Superior temporal gyrus (tissue), 1 donor: ENCODE measurements at regions not wholly inside any gene's neighbourhood (a gene's known extent, or its start where the extent isn't known, plus 50 kb on each side); places are given as distances from the start of the nearest gene placed in this dataset.
"Not testable (repeated sequence)": the region's sequence is repeated elsewhere in the genome, so short reads cannot be mapped to it uniquely, and the experiment has no call there.

Experiments used
- DNase-seq: peaks from one replicate; pipeline ENCODE4 v3.0.0-alpha.2; 2016; ENCODE audit errors: extremely low spot score

DNA sequence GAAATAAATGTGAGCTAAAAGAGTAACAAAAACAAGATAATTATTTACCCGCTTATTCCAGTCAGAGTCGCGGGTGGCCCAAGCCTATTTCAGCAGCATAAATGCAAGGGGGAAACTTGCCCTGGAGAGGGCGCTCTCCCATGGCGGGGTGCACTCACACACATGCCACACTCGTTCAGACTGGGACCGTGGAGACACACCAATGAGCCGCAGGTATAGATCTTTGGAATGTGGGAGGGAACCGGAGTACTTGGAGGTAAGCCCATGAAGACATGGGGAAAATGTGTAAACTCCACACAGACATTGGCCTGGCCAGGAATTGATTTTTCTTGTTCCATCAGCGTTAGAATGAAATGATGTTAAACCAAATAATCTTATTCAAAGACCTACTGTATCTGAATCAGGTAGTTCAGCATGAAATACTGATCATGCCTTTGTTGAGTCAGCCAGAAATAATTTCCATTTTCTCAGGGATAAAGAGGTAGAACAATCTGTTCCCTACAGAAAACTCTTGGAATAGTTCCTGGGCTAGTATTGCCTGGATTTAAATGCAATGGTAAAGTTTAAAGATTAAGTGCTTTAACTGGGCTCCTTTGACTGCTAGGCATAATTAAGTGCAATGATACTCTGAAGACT lies 191.5 kb downstream of the MCHR2 start:
- DNase-seq: no peak

DNA sequence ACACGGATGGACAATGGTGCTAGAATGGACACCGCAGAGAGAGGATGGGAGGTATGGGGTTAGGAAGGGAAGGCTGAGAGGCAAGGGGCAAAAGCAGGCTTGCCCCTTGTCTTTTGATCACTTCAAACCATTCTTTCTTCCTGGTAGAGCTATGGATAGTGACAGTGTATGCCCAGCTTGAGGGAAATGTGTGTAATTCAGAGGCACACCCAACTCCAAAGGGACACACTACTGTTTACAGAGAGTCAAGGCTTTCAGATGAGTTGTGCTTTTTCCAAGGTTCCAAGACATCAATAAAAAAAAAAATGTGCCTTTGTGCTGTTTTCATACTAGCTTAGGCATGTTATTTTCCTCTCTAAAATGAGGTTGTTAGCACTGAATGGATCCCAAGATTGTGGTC lies 185.0 kb downstream of the MCHR2 start:
- no peak for DNase-seq

DNA sequence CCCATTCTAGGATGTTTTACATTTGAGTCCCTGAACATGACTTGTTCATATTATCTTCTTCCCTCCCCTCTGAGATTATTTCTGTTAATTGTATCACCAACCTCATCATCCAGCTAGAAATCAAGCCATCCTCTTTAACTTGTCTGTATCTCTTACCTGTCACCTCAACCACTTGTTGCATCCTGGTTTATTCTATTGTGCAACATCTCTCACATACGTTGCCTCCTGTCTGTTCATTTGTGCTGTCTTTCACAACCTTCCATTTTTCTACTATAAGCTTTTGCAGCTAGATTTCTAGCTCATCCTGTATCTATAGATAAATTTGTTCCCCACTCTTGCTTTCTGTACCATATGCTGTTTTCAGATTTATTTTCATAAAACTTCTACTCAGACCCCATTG lies 183.7 kb downstream of the MCHR2 start:
- no peak for DNase-seq

DNA sequence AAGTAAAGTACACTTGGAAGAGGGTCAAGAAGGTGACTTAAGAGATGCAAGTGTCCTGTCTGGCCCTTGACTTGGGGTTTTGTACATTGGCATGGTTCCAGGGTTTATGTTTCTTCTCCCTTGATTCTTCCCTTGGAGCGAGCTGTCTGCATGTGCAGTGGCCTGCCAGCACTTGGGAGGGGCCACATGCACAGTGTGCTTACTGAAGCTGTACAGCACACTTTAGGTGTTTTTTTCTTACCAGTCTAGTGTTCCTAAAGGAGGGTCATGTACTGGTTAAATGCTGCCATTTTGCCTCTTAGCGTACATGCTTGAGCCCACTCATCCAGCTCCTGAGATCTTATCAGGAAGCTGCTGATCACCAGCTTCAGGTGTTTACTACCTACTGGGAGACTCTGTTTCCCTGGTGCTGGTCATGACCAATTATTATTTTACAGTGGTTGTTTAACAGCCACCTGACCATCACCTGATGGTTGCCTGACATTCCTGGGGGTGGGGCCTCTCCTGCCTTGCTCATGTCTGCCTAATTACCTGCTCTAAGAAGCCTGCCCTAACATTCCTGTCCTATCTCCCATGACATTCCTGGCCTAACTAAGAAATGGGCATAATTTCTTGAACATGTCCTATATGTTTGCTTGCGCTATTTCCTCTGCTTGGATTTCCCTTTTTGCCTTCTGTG lies 182.9 kb downstream of the MCHR2 start:
- DNase-seq: no peak

DNA sequence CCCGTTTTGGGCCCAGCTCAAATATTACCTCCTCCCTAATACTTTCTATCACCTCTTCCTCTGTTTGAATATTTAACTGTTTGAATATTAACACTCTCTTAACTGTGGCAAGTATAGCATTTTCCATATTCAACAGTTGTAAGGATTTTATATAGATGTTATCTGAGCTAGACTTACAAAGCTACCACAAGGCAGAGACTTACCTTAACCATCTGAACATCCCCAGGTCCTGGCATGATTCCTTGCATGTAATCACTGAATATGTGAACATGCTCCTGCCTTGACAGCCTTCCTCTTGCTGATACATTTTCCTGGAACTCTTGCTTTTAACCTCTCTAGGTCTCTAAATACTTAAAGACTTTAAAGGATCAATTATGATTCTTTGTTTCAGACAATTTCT lies 182.4 kb downstream of the MCHR2 start:
- no peak for DNase-seq

DNA sequence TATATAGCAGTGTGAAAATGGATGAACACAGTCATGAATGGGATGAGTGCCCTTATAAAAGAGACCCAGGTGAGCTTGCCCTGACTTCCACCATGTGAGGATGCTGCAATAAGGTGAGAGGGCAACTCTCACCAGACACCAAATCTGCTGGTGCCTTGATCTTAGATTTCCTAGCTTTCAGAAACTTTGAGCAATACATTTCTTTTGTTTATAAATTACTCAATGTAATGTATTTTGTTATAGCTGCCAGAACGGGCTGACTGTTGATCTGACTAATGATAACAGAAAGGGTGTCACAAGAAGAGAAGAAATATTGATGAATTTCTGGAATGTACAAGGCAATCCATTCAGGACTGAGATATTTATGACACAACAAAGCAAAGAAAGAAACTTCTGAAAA lies 180.5 kb downstream of the MCHR2 start:
- DNase-seq: no peak

DNA sequence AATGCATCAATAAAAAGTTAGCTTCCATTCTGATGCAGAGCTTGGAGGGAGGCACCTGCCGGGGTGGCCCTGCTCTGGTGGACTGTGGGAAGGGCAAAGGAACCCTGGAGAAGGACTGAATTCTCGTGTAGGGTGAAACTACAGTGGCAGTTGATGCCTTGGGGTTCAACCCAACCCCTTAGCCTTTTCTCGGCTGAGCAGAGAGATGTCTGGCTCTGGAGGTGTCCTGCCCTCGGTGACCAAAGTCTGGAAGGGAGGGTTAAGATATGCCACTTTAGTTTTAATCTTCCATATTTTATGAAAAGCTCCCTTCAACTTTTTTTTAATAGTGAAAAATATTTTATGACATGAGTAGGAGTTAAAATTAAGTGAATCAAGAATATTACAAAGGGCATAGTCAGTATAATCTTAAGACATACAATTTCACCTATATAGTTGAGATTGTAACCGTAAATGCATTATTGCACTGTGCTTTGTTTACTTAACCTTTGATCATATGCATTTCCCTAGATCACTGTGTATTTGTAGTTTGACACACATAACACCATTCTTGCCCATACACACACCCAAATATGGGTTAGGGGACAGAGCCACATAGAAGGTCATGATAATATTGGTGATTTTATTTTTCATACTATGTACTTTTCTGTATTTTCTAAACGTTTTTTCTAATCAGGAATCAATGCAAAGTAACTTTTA lies 179.6 kb downstream of the MCHR2 start:
- no peak for DNase-seq

DNA sequence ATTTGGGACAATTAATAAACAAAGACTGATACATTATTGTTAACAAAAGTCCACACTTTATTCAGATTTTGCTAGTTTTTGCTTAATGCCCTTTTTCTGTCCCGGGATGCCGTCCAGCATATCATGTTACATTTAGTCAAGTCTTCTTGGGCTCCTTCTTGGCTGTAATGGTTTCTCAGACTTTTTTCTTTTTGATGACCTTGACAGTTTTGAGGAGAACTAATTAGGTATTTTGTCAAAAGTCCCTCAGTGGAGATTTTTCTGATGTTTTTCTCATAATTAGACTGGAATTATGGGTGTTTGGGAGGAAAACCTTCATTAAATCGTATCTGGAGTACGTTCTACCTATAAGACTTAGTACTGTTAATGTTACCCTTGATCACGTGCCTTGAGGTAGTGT lies 177.2 kb downstream of the MCHR2 start:
- no peak for DNase-seq

DNA sequence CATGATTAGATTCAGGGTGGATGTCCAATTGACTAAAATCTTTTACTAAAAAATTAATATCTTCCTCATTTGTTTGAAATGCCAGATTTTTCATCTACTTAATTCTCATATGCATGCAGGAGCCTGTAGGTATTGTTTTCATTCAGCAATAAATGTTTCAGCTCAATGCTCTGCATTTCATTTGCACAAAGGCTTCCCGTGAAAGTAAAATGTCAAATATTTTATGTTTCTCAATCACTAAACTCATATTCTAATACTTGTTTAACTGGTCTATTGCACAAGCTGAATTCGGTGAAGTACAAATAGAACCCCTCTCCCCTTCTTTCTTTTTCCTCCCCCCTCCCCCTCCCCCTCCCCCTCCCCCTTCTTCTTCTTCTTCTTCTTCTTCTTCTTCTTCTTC lies 175.9 kb downstream of the MCHR2 start:
- DNase-seq: no peak

DNA sequence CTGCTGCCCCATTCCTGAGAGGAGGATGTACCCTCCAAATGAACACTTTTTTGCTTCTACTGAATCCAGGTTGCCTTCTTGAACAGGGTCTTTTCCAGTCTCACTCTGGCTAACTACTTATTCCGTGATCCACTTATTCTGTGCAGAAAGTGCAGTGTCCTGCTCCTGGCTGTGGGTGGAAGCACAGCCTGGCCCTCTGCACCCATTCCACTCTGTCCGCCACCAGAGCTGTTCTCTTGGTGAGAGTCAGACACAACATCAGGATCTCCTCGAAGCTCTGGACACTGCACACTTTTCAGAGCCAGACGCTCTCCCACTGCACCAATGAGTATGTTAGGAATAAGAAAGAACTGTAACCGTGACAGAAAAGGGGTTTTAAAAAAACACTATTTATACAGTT lies 174.2 kb downstream of the MCHR2 start:
- no peak for DNase-seq

DNA sequence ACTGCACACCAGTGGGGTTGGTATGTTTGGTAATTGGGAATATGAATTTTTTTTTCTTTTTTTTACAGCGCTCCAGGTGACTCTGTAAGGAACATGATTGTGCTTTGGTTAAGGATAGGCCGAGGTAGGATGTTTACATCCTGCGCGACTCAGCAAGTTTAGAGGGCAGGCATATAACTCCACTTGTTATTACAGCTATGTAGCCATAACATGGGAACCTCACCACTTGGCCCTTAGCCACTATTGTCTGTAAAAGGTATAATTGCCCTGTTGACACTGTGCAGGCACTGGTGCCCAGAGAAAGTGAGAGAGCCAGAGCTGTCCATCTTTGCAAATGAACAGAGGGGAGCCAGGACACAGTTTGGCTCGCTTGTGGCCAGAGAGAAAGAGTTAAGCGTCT lies 172.9 kb downstream of the MCHR2 start:
- no peak for DNase-seq

DNA sequence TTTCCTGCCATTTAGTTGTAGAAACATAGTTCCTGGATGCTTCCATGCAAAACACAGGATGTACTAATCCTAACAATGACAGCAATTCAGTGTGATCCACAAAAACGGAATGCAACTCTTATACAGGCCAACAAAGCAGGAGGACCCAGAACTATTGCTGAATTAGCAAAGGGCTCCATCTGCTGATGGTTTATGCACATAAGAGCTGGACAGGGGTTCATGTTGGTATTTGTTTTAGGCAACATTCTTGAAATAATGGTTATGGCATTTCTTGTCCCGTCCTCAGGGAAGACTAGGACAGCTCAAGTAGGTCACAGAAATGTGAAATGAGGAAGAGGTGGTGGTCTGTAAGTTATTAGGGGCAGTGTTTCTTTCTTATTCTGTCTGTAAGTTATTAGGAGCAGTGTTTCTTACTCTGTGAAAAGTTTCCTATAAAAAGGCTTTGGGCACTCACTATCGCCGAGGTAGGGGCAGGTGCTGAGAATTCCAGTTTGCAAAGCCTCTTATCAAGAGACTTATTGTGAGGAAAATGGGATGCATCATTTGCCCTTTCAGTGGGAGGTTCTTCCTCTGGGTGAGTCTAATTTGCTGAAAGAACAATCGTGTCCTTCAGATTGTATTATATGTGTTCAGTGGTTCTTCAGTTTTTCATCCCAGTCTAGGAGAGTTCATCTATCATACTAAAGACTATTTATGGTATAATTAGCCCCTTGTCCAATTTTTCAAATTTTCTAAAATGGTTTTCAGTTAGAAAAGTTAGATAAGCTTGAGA lies 171.1 kb downstream of the MCHR2 start:
- peak; percentile 67 for DNase-seq

DNA sequence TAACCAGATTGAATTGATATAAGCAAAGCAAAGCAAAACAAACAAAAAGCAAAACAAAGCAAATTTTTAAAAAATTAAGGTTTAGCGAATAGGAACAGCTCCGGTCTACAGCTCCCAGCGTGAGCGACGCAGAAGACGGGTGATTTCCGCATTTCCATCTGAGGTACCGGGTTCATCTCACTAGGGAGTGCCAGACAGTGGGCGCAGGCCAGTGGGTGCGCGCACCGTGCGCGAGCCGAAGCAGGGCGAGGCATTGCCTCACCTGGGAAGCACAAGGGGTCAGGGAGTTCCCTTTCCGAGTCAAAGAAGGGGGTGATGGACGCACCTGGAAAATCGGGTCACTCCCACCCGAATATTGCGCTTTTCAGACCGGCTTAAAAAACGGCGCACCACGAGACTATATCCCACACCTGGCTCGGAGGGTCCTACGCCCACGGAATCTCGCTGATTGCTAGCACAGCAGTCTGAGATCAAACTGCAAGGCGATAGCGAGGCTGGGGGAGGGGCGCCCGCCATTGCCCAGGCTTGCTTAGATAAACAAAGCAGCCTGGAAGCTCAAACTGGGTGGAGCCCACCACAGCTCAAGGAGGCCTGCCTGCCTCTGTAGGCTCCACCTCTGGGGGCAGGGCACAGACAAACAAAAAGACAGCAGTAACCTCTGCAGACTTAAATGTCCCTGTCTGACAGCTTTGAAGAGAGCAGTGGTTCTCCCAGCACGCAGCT lies 170.3 kb downstream of the MCHR2 start:
- not testable (repeated sequence) for DNase-seq

DNA sequence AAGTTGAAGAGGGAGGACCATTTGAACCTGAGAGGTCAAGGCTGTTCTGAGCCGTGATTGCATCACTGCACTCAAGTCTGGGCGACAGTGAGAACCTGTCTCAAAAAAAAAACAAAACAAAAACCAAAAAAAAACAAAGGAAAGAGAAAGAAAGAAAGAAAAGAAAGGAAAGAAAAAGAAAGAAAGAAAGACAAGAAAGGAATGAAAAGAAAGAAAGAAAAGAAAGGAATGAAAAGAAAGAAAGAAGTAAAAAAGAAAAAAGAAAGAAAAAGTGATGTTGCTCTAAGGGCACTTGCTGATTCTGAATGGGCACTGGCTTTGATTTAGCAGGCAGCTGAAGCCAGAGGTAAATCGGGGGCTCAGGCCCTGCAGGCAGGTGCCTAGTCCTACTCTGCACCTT lies 161.0 kb downstream of the MCHR2 start:
- no peak for DNase-seq

DNA sequence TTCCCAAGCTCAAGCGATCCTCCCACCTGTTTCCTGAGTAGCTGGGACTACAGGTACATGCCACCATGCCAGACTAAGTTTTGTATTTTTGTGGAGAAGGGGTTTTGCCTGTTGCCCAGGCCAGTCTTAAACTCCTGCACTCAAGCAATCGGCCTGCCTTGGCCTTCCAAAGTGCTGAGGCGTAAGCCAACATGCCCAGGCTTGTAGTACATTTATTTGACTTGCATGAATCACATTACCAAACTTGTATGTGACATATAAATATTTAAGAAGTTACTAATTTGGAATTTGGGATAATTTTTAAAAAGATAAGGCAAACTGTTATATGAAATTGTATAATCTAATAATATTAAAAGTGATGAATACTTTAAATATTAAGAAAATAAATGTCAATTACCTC lies 157.6 kb downstream of the MCHR2 start:
- no peak for DNase-seq

DNA sequence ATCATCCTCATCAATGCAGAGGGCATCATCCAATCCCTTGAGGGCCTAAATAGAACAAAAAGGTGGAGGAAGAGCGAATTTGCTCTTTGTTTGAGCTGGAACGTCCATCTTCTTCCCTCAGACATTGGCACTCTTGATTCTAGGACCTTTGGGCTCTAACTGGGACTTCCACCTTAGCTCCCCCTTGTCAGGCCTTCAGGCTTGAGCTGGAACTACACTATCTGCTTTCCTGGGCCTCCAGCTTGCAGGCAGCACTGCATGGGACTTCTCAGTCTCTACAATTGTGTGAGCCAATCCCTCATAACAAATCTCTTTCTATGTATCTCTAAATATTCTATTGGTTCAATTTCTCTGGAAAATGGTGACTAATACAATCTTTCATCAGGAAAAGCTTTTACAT lies 155.4 kb downstream of the MCHR2 start:
- no peak for DNase-seq

DNA sequence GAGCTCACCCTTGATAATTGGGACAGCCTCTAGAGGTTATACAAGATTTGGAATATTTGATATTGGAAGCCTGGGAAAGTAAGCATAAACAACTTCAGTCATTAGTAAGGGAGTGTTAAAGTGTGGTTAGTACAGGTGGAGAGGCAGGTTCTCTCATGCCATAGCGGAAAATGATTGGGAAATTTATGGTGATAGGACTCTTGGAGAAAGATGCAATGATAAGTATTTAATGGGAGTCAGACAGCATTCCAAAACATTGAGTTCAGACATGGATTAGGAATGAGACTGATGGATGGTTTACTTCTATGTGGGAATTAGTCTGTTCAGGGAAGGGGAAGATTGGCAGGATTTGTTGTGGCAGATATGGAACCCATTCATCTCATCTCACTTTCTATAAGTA lies 152.7 kb downstream of the MCHR2 start:
- DNase-seq: no peak

DNA sequence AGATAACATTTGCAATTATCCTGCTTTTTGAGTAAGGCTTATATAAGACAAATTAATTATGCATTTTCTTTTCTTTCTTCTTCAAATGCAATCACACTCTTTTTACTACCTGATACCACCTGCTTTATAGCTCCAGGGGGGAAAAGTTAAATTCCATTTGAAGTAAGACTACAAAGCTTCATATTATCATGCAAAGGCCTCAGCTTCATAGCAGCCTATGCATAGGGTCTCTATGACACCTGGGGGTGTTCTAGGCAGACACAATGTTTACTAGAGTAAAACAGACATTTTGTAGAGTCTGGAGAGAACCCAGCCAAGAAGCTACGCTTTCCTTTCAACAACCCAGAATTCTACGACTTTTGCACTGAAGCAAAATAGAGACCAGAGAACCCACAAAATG lies 148.0 kb downstream of the MCHR2 start:
- no peak for DNase-seq

DNA sequence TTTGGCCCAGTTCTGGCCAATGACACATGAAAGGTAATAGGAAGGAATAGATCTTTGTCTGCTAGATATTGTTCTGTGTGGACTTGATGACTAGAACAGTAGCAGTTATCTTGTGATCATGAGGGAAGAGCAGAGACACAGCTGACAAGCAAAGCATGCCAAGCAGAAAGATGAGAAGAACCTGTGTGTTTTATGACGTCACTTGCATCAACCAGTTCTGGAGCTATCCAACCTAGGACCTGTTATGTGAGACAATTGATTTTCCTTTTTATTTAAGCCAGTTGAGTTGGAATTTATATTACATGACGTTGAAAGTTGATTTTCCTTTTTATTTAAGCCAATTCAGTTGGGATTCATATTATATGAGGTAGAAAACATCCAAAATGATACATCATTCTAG lies 143.2 kb downstream of the MCHR2 start:
- DNase-seq: no peak

DNA sequence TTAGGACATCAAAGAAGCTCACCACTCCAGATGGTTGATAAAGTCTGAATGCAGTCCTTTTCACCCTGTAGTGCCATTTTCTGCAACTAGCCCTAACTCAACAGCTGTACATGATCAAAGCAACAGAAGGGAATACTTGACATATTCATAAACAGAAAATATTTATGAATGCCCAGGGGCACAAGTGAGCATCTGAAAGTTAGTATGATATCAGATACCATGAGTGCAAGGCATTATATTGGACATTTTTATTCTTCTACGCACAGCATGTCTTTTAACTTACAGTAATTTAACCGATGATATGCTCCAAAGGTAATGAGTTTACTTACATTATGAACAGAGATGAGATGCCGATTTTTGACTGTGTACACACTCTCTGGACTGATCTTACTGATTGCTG lies 142.0 kb downstream of the MCHR2 start:
- DNase-seq: no peak

DNA sequence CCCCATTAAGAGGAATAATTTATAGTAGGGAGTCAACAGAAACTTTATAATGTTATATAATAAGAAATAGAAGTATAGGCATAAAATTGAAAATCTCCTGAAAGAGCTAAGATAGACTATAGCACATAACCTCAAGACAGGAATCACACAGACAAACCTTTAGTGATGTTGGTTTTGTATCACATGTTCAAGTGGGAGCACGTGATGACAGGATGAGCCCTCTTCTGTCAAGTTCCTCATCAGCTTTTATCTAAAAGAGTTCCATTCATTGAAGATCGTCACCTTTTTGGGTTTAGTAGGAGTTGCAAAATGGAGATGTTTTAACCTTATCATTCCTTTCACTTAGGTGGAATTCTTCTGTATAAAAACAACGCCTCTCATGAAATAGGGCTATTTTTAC lies 127.0 kb downstream of the MCHR2 start:
- DNase-seq: peak; percentile 10
